GM12878 (cell line): ENCODE measurements at regions not wholly inside any gene's neighbourhood (a gene's known extent, or its start where the extent isn't known, plus 50 kb on each side); places are given as distances from the start of the nearest gene placed in this dataset.

ENCODE experiments used
- ATAC-seq: fragments of 200-7000 bp; cut with Tn5 transposase; 3 replicates; pipeline ENCODE4 v1.9.1; 2020; ENCODE audit warnings: mild to moderate bottlenecking, moderate library complexity
- BruUV-seq: library from RNA; stranded (reverse); fragments of 400-500 nt; replicated peaks from 2 replicates; lab custom pipeline; 2021; lab: Mats Ljungman, UMichigan
- CTCF ChIA-PET: fragments of 300-600 bp; sonication (Branson Sonifier 250); formaldehyde crosslinking; extraction: SDS; loops from one replicate; lab custom pipeline; 2021; ENCODE audit warnings: inconsistent platforms; lab: Yijun Ruan, JAX
- POLR2A ChIA-PET: fragments of 350-600 bp; formaldehyde crosslinking; extraction: SDS; loops from one replicate; lab custom pipeline; 2021; ENCODE audit warnings: inconsistent platforms; lab: Charles Lee
- RAD21 ChIA-PET: fragments of 300-600 bp; sonication (Branson Sonifier 250); formaldehyde crosslinking; loops from one replicate; lab custom pipeline; 2023; ENCODE audit warnings: antibody characterized with exemption; ENCODE audit not compliant: unreplicated experiment; lab: Charles Lee
- SMC1A ChIA-PET: fragments of 300-600 bp; sonication (Branson Sonifier 250); formaldehyde crosslinking; loops from one replicate; lab custom pipeline; 2023; ENCODE audit not compliant: unreplicated experiment, uncharacterized antibody; lab: Charles Lee
- DNase-seq: peaks from one replicate; pipeline ENCODE4 v3.0.0-alpha.2; 2011; ENCODE audit warnings: low read depth, low spot score
- FAIRE-seq: peaks from 3 replicates; lab custom pipeline; 2011; peaks lifted over from hg19 to GRCh38; lab: Jason Lieb, UNC
- H2AFZ ChIP-seq: 2 replicates; pipeline ENCODE4 v1.6.0; 2011; ENCODE audit warnings: low read depth, low read length, control low read depth; ENCODE audit not compliant: control insufficient read depth
- H3K27ac ChIP-seq: 2 replicates; pipeline ENCODE4 v1.5.1; 2011; ENCODE audit warnings: control low read depth; ENCODE audit not compliant: control insufficient read depth, insufficient read depth
- H3K27me3 ChIP-seq, 2 experiments: replicated peaks in 1 of 2; 2 replicates each; pipeline versions ENCODE4 v1.6.0 to v1.6.1; 2011; ENCODE audit warnings: low read length in 1 of 2; ENCODE audit not compliant: control insufficient read depth in 2 of 2, insufficient read depth in 2 of 2
- H3K36me3 ChIP-seq, 2 experiments: 2 replicates each; pipeline ENCODE4 v1.5.1; 2011; ENCODE audit warnings: low read length in 1 of 2; ENCODE audit not compliant: control insufficient read depth in 2 of 2, insufficient read depth in 2 of 2
- H3K4me1 ChIP-seq: 2 replicates; pipeline ENCODE4 v1.6.1; 2011; ENCODE audit warnings: mild to moderate bottlenecking, low read length, moderate library complexity, mixed read lengths; ENCODE audit not compliant: control insufficient read depth, insufficient read depth
- H3K4me2 ChIP-seq: 2 replicates; pipeline ENCODE4 v1.6.0; 2011; ENCODE audit warnings: control low read depth; ENCODE audit not compliant: control insufficient read depth, insufficient read depth
- H3K4me3 ChIP-seq: fragments of 200-600 bp; sonication (generic); 2 replicates; pipeline ENCODE4 v1.5.1; 2016
- H3K79me2 ChIP-seq: 2 replicates; pipeline ENCODE4 v1.6.0; 2011; ENCODE audit warnings: low read length; ENCODE audit not compliant: control insufficient read depth, insufficient read depth
- H3K9ac ChIP-seq: 2 replicates; pipeline ENCODE4 v1.8.0; 2011; ENCODE audit warnings: low read length, control low read depth, mixed read lengths; ENCODE audit not compliant: control insufficient read depth, insufficient read depth
- H3K9me3 ChIP-seq: replicated peaks from 3 replicates; pipeline ENCODE4 v1.5.1; 2011; ENCODE audit warnings: mild to moderate bottlenecking, low read length; ENCODE audit not compliant: control insufficient read depth, insufficient read depth
- H4K20me1 ChIP-seq: 2 replicates; pipeline ENCODE4 v1.6.0; 2011; ENCODE audit not compliant: control insufficient read depth, insufficient read depth
- ATF3 ChIP-seq: IDR thresholded peaks from 2 replicates; pipeline ENCODE4 v1.6.1; 2011; ENCODE audit warnings: low read depth, mild to moderate bottlenecking, low read length, moderate library complexity, borderline replicate concordance; ENCODE audit errors: extremely low read depth
- ATF7 ChIP-seq: fragments of 450-650 bp; IDR thresholded peaks from 2 replicates; pipeline ENCODE4 v1.6.1; 2016; ENCODE audit warnings: low read depth, mild to moderate bottlenecking
- CHD1 ChIP-seq: IDR thresholded peaks from 2 replicates; pipeline ENCODE4 v1.6.1; 2012; ENCODE audit warnings: low read depth, low read length, improper control_type of control experiment
- DPF2 ChIP-seq: fragments of 450-650 bp; IDR thresholded peaks from 2 replicates; pipeline ENCODE4 v1.6.1; 2017; ENCODE audit warnings: mild to moderate bottlenecking
- EGR1 ChIP-seq, 2 experiments: IDR thresholded peaks; 1 replicate in 1 of 2; 2 replicates in 1 of 2; pipeline ENCODE4 v1.6.1; 2011 to 2012; ENCODE audit warnings: low read depth in 2 of 2, low read length in 2 of 2, borderline replicate concordance in 1 of 2, mild to moderate bottlenecking in 1 of 2, moderate library complexity in 1 of 2
- FOXM1 ChIP-seq: IDR thresholded peaks from 2 replicates; pipeline ENCODE4 v1.6.1; 2012; ENCODE audit warnings: low read depth, mild to moderate bottlenecking, inconsistent platforms, low read length, moderate library complexity
- HDGF ChIP-seq: fragments of 450-650 bp; IDR thresholded peaks from 2 replicates; pipeline ENCODE4 v1.6.1; 2016; ENCODE audit warnings: antibody characterized with exemption
- IKZF1 ChIP-seq: fragments of 450-650 bp; conservative IDR thresholded peaks from 2 replicates; pipeline ENCODE4 v1.6.1; 2017; ENCODE audit warnings: antibody characterized with exemption, mild to moderate bottlenecking
- RFX5 ChIP-seq: IDR thresholded peaks from 2 replicates; pipeline ENCODE4 v1.6.1; 2011; ENCODE audit warnings: low read depth, low read length, improper control_type of control experiment
- SMAD1 ChIP-seq: fragments of 450-650 bp; IDR thresholded peaks from 2 replicates; pipeline ENCODE4 v1.6.1; 2018; ENCODE audit warnings: mild to moderate bottlenecking, low read depth; ENCODE audit not compliant: partially characterized antibody
- SPI1 ChIP-seq: IDR thresholded peaks from 2 replicates; pipeline ENCODE4 v1.6.1; 2011; ENCODE audit warnings: low read depth, mild to moderate bottlenecking, low read length, moderate library complexity, borderline replicate concordance; ENCODE audit not compliant: insufficient read depth
- TARDBP ChIP-seq: IDR thresholded peaks from 2 replicates; pipeline ENCODE4 v1.6.1; 2016; ENCODE audit warnings: borderline replicate concordance
- ZBED1 ChIP-seq: IDR thresholded peaks from 2 replicates; pipeline ENCODE4 v1.6.1; 2016; ENCODE audit warnings: borderline replicate concordance
- whole genome bisulfite sequencing: methylation state at CpG from one replicate; pipeline ENCODE4 v1.1.6; 2016; ENCODE audit warnings: low lambda C conversion rate; ENCODE audit not compliant: insufficient replicate concordance, insufficient coverage; ENCODE audit errors: missing lambda C conversion rate; 5-methylcytosine and 5-hydroxymethylcytosine counted together
- in situ Hi-C: fragments of 300-500 bp; cut with MboI; formaldehyde crosslinking; loops from 9 replicates; pipeline ENCODE4 v1.14.3; 2018; ENCODE audit warnings: mixed read lengths
- intact Hi-C: fragments of 100-400 bp; cut with micrococcal nuclease; formaldehyde crosslinking; loops from one replicate; pipeline ENCODE4 v1.14.2; 2022; ENCODE audit not compliant: unreplicated experiment
- TF ChIP-seq, protein P1 (sequence below): fragments of 450-650 bp; IDR thresholded peaks from 2 replicates; pipeline ENCODE4 v1.6.1; 2018; ENCODE audit warnings: mild to moderate bottlenecking, low read depth, moderate library complexity; ENCODE audit not compliant: partially characterized antibody
- TF ChIP-seq, protein P2 (sequence below): fragments of 450-650 bp; IDR thresholded peaks from 2 replicates; pipeline ENCODE4 v1.6.1; 2017; ENCODE audit warnings: mild to moderate bottlenecking, moderate library complexity

GRCh38 chr9:10818206-10818605, 205.4 kb upstream of the PTPRD start (continued):
- TF ChIP-seq IKZF1 (no peak), TARDBP (no peak), EGR1 (IDR thresholded peaks at IDR 0.05; ENCODE audit: borderline replicate concordance in 1 of 2, low read depth in 2 of 2, low read length in 2 of 2) (no peak)
- TF ChIP-seq, protein P1, sequence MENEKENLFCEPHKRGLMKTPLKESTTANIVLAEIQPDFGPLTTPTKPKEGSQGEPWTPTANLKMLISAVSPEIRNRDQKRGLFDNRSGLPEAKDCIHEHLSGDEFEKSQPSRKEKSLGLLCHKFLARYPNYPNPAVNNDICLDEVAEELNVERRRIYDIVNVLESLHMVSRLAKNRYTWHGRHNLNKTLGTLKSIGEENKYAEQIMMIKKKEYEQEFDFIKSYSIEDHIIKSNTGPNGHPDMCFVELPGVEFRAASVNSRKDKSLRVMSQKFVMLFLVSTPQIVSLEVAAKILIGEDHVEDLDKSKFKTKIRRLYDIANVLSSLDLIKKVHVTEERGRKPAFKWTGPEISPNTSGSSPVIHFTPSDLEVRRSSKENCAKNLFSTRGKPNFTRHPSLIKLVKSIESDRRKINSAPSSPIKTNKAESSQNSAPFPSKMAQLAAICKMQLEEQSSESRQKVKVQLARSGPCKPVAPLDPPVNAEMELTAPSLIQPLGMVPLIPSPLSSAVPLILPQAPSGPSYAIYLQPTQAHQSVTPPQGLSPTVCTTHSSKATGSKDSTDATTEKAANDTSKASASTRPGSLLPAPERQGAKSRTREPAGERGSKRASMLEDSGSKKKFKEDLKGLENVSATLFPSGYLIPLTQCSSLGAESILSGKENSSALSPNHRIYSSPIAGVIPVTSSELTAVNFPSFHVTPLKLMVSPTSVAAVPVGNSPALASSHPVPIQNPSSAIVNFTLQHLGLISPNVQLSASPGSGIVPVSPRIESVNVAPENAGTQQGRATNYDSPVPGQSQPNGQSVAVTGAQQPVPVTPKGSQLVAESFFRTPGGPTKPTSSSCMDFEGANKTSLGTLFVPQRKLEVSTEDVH: no peak

- RAD21 ChIA-PET: no interaction called here
- WGBS: 55% methylated on average over 22 of the region's 22 CpGs
- Histone ChIP-seq H3K36me3 (no peaks in the 10 kb centered on the region), H3K9ac (no peak overlapping the region), H2AFZ (no peak overlapping the region), H3K4me2 (no peak overlapping the region), H4K20me1 (no peaks in the 10 kb centered on the region), H3K79me2 (no peaks in the 10 kb centered on the region), H3K9me3 (no peaks in the 10 kb centered on the region; the same call in 2 of the 3 replicates), H3K27me3 (no peaks in the 10 kb centered on the region), H3K27ac (no peak overlapping the region), H3K4me1 (no peaks in the 10 kb centered on the region), H3K4me3 (no peak overlapping the region)
- SMC1A ChIA-PET: no interaction called here
- CTCF ChIA-PET: no interaction called here
- DNase-seq: no peak
- intact Hi-C loops: no loop called here
- no peak for FAIRE-seq
- no peak for ATAC-seq
- POLR2A ChIA-PET: no interaction called here
- in situ Hi-C loops: loop anchor here (25.0 kb wide), 1 partner anchor 99 kb away; no protein-coding TSS in a partner anchor
- no TSS peak for BruUV-seq
- no peak for TF ChIP-seq HDGF
- no peak for TF ChIP-seq SMAD1
- no peak for TF ChIP-seq ZBED1
- TF ChIP-seq, protein P2, sequence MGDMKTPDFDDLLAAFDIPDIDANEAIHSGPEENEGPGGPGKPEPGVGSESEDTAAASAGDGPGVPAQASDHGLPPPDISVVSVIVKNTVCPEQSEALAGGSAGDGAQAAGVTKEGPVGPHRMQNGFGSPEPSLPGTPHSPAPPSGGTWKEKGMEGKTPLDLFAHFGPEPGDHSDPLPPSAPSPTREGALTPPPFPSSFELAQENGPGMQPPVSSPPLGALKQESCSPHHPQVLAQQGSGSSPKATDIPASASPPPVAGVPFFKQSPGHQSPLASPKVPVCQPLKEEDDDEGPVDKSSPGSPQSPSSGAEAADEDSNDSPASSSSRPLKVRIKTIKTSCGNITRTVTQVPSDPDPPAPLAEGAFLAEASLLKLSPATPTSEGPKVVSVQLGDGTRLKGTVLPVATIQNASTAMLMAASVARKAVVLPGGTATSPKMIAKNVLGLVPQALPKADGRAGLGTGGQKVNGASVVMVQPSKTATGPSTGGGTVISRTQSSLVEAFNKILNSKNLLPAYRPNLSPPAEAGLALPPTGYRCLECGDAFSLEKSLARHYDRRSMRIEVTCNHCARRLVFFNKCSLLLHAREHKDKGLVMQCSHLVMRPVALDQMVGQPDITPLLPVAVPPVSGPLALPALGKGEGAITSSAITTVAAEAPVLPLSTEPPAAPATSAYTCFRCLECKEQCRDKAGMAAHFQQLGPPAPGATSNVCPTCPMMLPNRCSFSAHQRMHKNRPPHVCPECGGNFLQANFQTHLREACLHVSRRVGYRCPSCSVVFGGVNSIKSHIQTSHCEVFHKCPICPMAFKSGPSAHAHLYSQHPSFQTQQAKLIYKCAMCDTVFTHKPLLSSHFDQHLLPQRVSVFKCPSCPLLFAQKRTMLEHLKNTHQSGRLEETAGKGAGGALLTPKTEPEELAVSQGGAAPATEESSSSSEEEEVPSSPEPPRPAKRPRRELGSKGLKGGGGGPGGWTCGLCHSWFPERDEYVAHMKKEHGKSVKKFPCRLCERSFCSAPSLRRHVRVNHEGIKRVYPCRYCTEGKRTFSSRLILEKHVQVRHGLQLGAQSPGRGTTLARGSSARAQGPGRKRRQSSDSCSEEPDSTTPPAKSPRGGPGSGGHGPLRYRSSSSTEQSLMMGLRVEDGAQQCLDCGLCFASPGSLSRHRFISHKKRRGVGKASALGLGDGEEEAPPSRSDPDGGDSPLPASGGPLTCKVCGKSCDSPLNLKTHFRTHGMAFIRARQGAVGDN: no peak
- no peak for TF ChIP-seq CHD1
- TF ChIP-seq FOXM1: no peak
- no peak for TF ChIP-seq ATF3
- no peak for TF ChIP-seq RFX5
- TF ChIP-seq SPI1: no peak
- TF ChIP-seq DPF2: no peak
- TF ChIP-seq ATF7: no peak
Measured at GRCh38 chr9:10835791-10836463, 223.1 kb upstream of the PTPRD start.
